NCI-H2107 treated with DMSO at 0.1 percent for 48 hours (cell line): ENCODE measurements at regions not wholly inside any gene's neighbourhood (a gene's known extent, or its start where the extent isn't known, plus 50 kb on each side); places are given as distances from the start of the nearest gene placed in this dataset.
"Not testable (repeated sequence)": the region's sequence is repeated elsewhere in the genome, so short reads cannot be mapped to it uniquely, and the experiment has no call there.

Source experiments
- DNase-seq: peaks from one replicate; lab custom pipeline; 2025; ENCODE audit not compliant: unreplicated experiment; lab: John Stamatoyannopoulos, UW

- DNase-seq: no peak
These were observed 147.9 kb downstream of the SOX4 start for GRCh38 chr6:21741221-21742109.

GRCh38 chr6:21742238-21742660, 148.7 kb downstream of the SOX4 start:
- no peak for DNase-seq

GRCh38 chr6:21744331-21744730, 150.8 kb downstream of the SOX4 start:
- DNase-seq: no peak

- no peak for DNase-seq
These were observed 152.2 kb downstream of the SOX4 start for GRCh38 chr6:21745543-21746337.

GRCh38 chr6:21747441-21747840, 153.9 kb downstream of the SOX4 start:
- no peak for DNase-seq

GRCh38 chr6:21748343-21749056, 154.9 kb downstream of the SOX4 start:
- peak; percentile 81 for DNase-seq

- peak; percentile 73 for DNase-seq
These were observed 156.2 kb downstream of the SOX4 start for GRCh38 chr6:21749754-21750153.

GRCh38 chr6:21750575-21750974, 157.0 kb downstream of the SOX4 start:
- no peak for DNase-seq

- no peak for DNase-seq
These were observed 158.1 kb downstream of the SOX4 start for GRCh38 chr6:21751608-21752007.

GRCh38 chr6:21752054-21752811, 158.7 kb downstream of the SOX4 start:
- DNase-seq: no peak

- no peak for DNase-seq
These were observed 159.9 kb downstream of the SOX4 start for GRCh38 chr6:21753241-21754108.

- DNase-seq: no peak
These were observed 161.3 kb downstream of the SOX4 start for GRCh38 chr6:21754891-21755290.

- no peak for DNase-seq
These were observed 162.9 kb downstream of the SOX4 start for GRCh38 chr6:21756487-21756886.

- not testable (repeated sequence) for DNase-seq
These were observed 163.8 kb downstream of the SOX4 start for GRCh38 chr6:21757392-21757791.

GRCh38 chr6:21759721-21760120, 166.2 kb downstream of the SOX4 start:
- no peak for DNase-seq

- DNase-seq: not testable (repeated sequence)
These were observed 167.6 kb downstream of the SOX4 start for GRCh38 chr6:21761053-21761730.

GRCh38 chr6:21764989-21765388, 171.4 kb downstream of the SOX4 start:
- DNase-seq: no peak

- DNase-seq: no peak
These were observed 174.5 kb downstream of the SOX4 start for GRCh38 chr6:21767891-21768648.
